DOHH2 (cell line): ENCODE measurements at regions not wholly inside any gene's neighbourhood (a gene's known extent, or its start where the extent isn't known, plus 50 kb on each side); places are given as distances from the start of the nearest gene placed in this dataset.

ENCODE experiments used
- CTCF ChIP-seq: fragments of 200-600 bp; sonication (generic); IDR thresholded peaks from one replicate; pipeline ENCODE4 v1.5.1; 2014; ENCODE audit warnings: antibody characterized with exemption, mild to moderate bottlenecking, low read depth, low read length; ENCODE audit not compliant: poor library complexity, severe bottlenecking
- EZH2phosphoT487 ChIP-seq: fragments of 200-600 bp; sonication (generic); IDR thresholded peaks from 2 replicates; pipeline ENCODE4 v1.6.1; 2017; ENCODE audit warnings: borderline replicate concordance, mild to moderate bottlenecking, antibody characterized with exemption, low read length, moderate library complexity, mixed read lengths

GRCh38 chr5:34490506-34491250 is 165.4 kb upstream of the RAI14 start:
- TF ChIP-seq CTCF (no peak), EZH2phosphoT487 (no peak)
